Mammary epithelial cell (primary cell): ENCODE measurements at regions not wholly inside any gene's neighbourhood (a gene's known extent, or its start where the extent isn't known, plus 50 kb on each side); places are given as distances from the start of the nearest gene placed in this dataset.
"Not testable (repeated sequence)": the region's sequence is repeated elsewhere in the genome, so short reads cannot be mapped to it uniquely, and the experiment has no call there.

Experiments used
- CTCF ChIP-seq, 2 donors: IDR thresholded peaks in 1 of 2; conservative IDR thresholded peaks in 1 of 2; 2 replicates each; pipeline ENCODE4 v1.5.1; 2011 to 2012; ENCODE audit warnings: inconsistent platforms in 2 of 2, low read length in 2 of 2, mild to moderate bottlenecking in 2 of 2, control low read depth in 1 of 2, low read depth in 1 of 2; ENCODE audit not compliant: insufficient read depth in 1 of 2; ENCODE audit errors: extremely low read depth in 1 of 2
- EZH2 ChIP-seq: IDR thresholded peaks from 2 replicates; pipeline ENCODE4 v1.6.1; 2012; ENCODE audit warnings: low read length, inconsistent platforms, borderline replicate concordance

- not testable (repeated sequence) for TF ChIP-seq EZH2; CTCF (conservative IDR thresholded peaks at IDR 0.05 in 1 of 2, IDR thresholded peaks at IDR 0.05 in 1 of 2; ENCODE audit: extremely low read depth in 1 of 2, insufficient read depth in 1 of 2, low read depth in 1 of 2, low read length in 2 of 2)
These were observed 249.9 kb downstream of the ANKRD30B start for GRCh38 chr18:14997899-14998298.
